Fibroblast of lung (primary cell): ENCODE measurements at regions not wholly inside any gene's neighbourhood (a gene's known extent, or its start where the extent isn't known, plus 50 kb on each side); places are given as distances from the start of the nearest gene placed in this dataset.

Experiments
- EZH2 ChIP-seq: IDR thresholded peaks from 2 replicates; pipeline ENCODE4 v1.5.1; 2012; ENCODE audit warnings: low read length, control low read depth, mild to moderate bottlenecking; ENCODE audit errors: missing control alignments
- TF ChIP-seq, protein P1 (sequence below), 2 donors: IDR thresholded peaks in 1 of 2; conservative IDR thresholded peaks in 1 of 2; 1 replicate in 1 of 2; 2 replicates in 1 of 2; pipeline ENCODE4 v1.5.1; 2011 to 2012; ENCODE audit warnings: low read length in 2 of 2, control low read depth in 1 of 2, inconsistent platforms in 1 of 2, low read depth in 1 of 2, mild to moderate bottlenecking in 1 of 2

DNA sequence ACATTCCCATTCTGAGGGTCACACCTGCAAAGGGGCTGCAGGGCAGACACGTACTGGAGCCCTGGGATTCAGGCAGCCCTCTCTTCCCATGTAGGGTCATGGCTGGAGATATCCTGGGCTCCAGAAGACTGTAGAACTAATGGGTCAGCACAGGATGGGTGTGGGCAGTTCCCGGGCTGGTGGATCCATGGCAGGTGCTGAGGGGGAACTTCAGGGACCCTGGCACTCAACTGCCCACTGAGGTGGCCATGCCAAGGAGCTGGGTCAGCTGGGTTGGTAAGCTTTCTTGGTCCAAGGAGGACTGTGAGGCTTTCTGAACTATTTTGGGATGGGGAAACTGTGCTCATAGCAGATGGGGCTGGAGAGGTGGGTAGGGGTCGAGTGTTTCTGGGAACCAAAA lies 183.4 kb upstream of the RTL1 start:
- TF ChIP-seq, protein P1, sequence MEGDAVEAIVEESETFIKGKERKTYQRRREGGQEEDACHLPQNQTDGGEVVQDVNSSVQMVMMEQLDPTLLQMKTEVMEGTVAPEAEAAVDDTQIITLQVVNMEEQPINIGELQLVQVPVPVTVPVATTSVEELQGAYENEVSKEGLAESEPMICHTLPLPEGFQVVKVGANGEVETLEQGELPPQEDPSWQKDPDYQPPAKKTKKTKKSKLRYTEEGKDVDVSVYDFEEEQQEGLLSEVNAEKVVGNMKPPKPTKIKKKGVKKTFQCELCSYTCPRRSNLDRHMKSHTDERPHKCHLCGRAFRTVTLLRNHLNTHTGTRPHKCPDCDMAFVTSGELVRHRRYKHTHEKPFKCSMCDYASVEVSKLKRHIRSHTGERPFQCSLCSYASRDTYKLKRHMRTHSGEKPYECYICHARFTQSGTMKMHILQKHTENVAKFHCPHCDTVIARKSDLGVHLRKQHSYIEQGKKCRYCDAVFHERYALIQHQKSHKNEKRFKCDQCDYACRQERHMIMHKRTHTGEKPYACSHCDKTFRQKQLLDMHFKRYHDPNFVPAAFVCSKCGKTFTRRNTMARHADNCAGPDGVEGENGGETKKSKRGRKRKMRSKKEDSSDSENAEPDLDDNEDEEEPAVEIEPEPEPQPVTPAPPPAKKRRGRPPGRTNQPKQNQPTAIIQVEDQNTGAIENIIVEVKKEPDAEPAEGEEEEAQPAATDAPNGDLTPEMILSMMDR (conservative IDR thresholded peaks at IDR 0.05 in 1 of 2, IDR thresholded peaks at IDR 0.05 in 1 of 2; ENCODE audit: low read depth in 1 of 2, low read length in 2 of 2), result no peak
- TF ChIP-seq EZH2, result no peak
